ENCODE measurements at regions not wholly inside any gene's neighbourhood (a gene's known extent, or its start where the extent isn't known, plus 50 kb on each side); places are given as distances from the start of the nearest gene placed in this dataset.
A peak's percentile ranks its signal among the peaks of the same experiment; 100 is the strongest.

- no peak for DNase-seq (ENCODE audit: low spot score)
- no peak overlapping the region for H3K4me3 Mint-ChIP-seq
- peaks cover 4% of the 10 kb centered on the region for H3K36me3 Mint-ChIP-seq
- ATAC-seq: no peak
- POLR2A ChIA-PET: no interaction called here
- peaks cover 5% of the 10 kb centered on the region for H3K9me3 Mint-ChIP-seq
- no peak overlapping the region for H3K27ac Mint-ChIP-seq
- CTCF ChIA-PET: no interaction called here
- no peak for TF ChIP-seq RORB (CRISPR knock-in tag; IDR thresholded peaks at IDR 0.05)
- TF ChIP-seq TCF7 (CRISPR knock-in tag; IDR thresholded peaks at IDR 0.05; ENCODE audit: low read depth): no peak
- TF ChIP-seq CTCF (IDR thresholded peaks at IDR 0.05): no peak
- no peak for TF ChIP-seq ATF6 (CRISPR knock-in tag; IDR thresholded peaks at IDR 0.05)
- no peak for TF ChIP-seq JUN (CRISPR knock-in tag; IDR thresholded peaks at IDR 0.05)
- no peak for TF ChIP-seq NR1H2 (CRISPR knock-in tag; IDR thresholded peaks at IDR 0.05)
- TF ChIP-seq, protein P1, sequence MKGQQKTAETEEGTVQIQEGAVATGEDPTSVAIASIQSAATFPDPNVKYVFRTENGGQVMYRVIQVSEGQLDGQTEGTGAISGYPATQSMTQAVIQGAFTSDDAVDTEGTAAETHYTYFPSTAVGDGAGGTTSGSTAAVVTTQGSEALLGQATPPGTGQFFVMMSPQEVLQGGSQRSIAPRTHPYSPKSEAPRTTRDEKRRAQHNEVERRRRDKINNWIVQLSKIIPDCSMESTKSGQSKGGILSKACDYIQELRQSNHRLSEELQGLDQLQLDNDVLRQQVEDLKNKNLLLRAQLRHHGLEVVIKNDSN (CRISPR knock-in tag; IDR thresholded peaks at IDR 0.05): no peak
- TF ChIP-seq NR3C1 (CRISPR knock-in tag; conservative IDR thresholded peaks at IDR 0.05; ENCODE audit: low read depth): no peak
- TF ChIP-seq, protein P2, sequence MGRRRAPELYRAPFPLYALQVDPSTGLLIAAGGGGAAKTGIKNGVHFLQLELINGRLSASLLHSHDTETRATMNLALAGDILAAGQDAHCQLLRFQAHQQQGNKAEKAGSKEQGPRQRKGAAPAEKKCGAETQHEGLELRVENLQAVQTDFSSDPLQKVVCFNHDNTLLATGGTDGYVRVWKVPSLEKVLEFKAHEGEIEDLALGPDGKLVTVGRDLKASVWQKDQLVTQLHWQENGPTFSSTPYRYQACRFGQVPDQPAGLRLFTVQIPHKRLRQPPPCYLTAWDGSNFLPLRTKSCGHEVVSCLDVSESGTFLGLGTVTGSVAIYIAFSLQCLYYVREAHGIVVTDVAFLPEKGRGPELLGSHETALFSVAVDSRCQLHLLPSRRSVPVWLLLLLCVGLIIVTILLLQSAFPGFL (CRISPR knock-in tag; IDR thresholded peaks at IDR 0.05; ENCODE audit: borderline replicate concordance): no peak
- no peak for TF ChIP-seq ZBTB43 (CRISPR knock-in tag; IDR thresholded peaks at IDR 0.05)
- peaks cover 37% of the 10 kb centered on the region for H3K4me1 Mint-ChIP-seq
- H3K27me3 Mint-ChIP-seq (ENCODE audit: low read depth): peaks cover under 1% of the 10 kb centered on the region; the same call in 1 of the 2 replicates
Observed at GRCh38 chr11:95429376-95429907, 198.4 kb upstream of the SESN3 start.

- H3K27me3 Mint-ChIP-seq (ENCODE audit: low read depth): no peaks in the 10 kb centered on the region
- DNase-seq (ENCODE audit: low spot score): no peak
- ChIA-PET POLR2A (no interaction called here), CTCF (no interaction called here)
- TF ChIP-seq ELF4 (CRISPR knock-in tag; IDR thresholded peaks at IDR 0.05; ENCODE audit: low read depth): no peak
- no peak for TF ChIP-seq NR3C1 (CRISPR knock-in tag; conservative IDR thresholded peaks at IDR 0.05; ENCODE audit: low read depth)
- TF ChIP-seq, protein P1 (CRISPR knock-in tag; IDR thresholded peaks at IDR 0.05): no peak
- no peak for TF ChIP-seq ZNF281 (CRISPR knock-in tag; IDR thresholded peaks at IDR 0.05)
- peak; percentile 84 for ATAC-seq
- H3K9me3 Mint-ChIP-seq: no peaks in the 10 kb centered on the region
- peak overlapping the region; percentile 35 for H3K27ac Mint-ChIP-seq
- H3K4me1 Mint-ChIP-seq: peaks cover 27% of the 10 kb centered on the region
- no peak overlapping the region for H3K4me3 Mint-ChIP-seq
- H3K36me3 Mint-ChIP-seq: no peaks in the 10 kb centered on the region
Observed at GRCh38 chr11:95426823-95427462, 195.9 kb upstream of the SESN3 start.

Data from WTC11 (cell line).